Endothelial cell of umbilical vein (primary cell): ENCODE measurements at regions not wholly inside any gene's neighbourhood (a gene's known extent, or its start where the extent isn't known, plus 50 kb on each side); places are given as distances from the start of the nearest gene placed in this dataset.

Experiments used
- BruUV-seq: library from RNA; stranded (reverse); fragments of 400-500 nt; replicated peaks from 2 replicates; lab custom pipeline; 2021; lab: Mats Ljungman, UMichigan
- CTCF ChIA-PET: fragments of 300-600, 350-600 bp; sonication (Branson Sonifier 250); formaldehyde crosslinking; loops from one replicate; lab custom pipeline; 2021; ENCODE audit warnings: antibody characterized with exemption, inconsistent platforms; lab: Charles Lee
- POLR2A ChIA-PET: fragments of 300-600, 350-600 bp; sonication (Branson Sonifier 250); formaldehyde crosslinking; loops from one replicate; lab custom pipeline; 2021; ENCODE audit warnings: antibody characterized with exemption, inconsistent platforms; lab: Charles Lee
- DNase-seq: peaks from one replicate; pipeline ENCODE4 v3.0.0-alpha.2; 2011; ENCODE audit warnings: low read depth, low spot score
- FAIRE-seq: peaks from 2 replicates; lab custom pipeline; 2011; peaks lifted over from hg19 to GRCh38; lab: Jason Lieb, UNC
- H2AFZ ChIP-seq: 2 replicates; pipeline ENCODE4 v1.6.0; 2012; ENCODE audit warnings: low read depth, low read length, control low read depth, inconsistent platforms
- H3K27ac ChIP-seq: 2 replicates; pipeline ENCODE4 v1.5.1; 2011; ENCODE audit warnings: low read depth, mild to moderate bottlenecking, control low read depth, low read length, moderate library complexity; ENCODE audit not compliant: insufficient read depth
- H3K27me3 ChIP-seq, 2 experiments: 2 replicates each; pipeline versions ENCODE4 v1.6.0 to v1.6.1; 2011; ENCODE audit warnings: low read length in 2 of 2, mixed read lengths in 1 of 2; ENCODE audit not compliant: control insufficient read depth in 2 of 2, insufficient read depth in 2 of 2
- H3K36me3 ChIP-seq, 2 experiments: 2 replicates in 1 of 2; 3 replicates in 1 of 2; pipeline ENCODE4 v1.5.1; 2011; ENCODE audit warnings: low read length in 2 of 2, mild to moderate bottlenecking in 1 of 2, moderate library complexity in 1 of 2; ENCODE audit not compliant: control insufficient read depth in 2 of 2, insufficient read depth in 2 of 2; ENCODE audit errors: extremely low read depth in 1 of 2
- H3K4me1 ChIP-seq: 3 replicates; pipeline ENCODE4 v1.5.1; 2011; ENCODE audit warnings: mild to moderate bottlenecking, low read length; ENCODE audit not compliant: control insufficient read depth, insufficient read depth; ENCODE audit errors: extremely low read depth
- H3K4me2 ChIP-seq: 2 replicates; pipeline ENCODE4 v1.6.1; 2011; ENCODE audit warnings: low read length, control low read depth, mixed read lengths; ENCODE audit not compliant: insufficient read depth
- H3K4me3 ChIP-seq, 3 experiments: fragments of 200-600 bp in 1 of 3; sonication (generic), shearing (Covaris generic) in 1 of 3; replicated peaks in 1 of 3; 2 replicates each; pipeline ENCODE4 v1.5.1; 2011 to 2016; ENCODE audit warnings: control low read depth in 3 of 3, low read length in 3 of 3, mild to moderate bottlenecking in 2 of 3, inconsistent platforms in 1 of 3, low read depth in 1 of 3, moderate library complexity in 1 of 3; ENCODE audit not compliant: insufficient read depth in 1 of 3
- H3K79me2 ChIP-seq: 2 replicates; pipeline ENCODE4 v1.6.0; 2012; ENCODE audit warnings: low read length, inconsistent platforms; ENCODE audit not compliant: control insufficient read depth, insufficient read depth
- H3K9ac ChIP-seq: replicated peaks from 2 replicates; pipeline ENCODE3; 2011; ENCODE audit warnings: low read length, control low read depth; ENCODE audit not compliant: insufficient read depth; ENCODE audit errors: extremely low read depth
- H3K9me1 ChIP-seq: replicated peaks from 3 replicates; pipeline ENCODE4 v1.6.0; 2011; ENCODE audit warnings: mild to moderate bottlenecking, low read length; ENCODE audit not compliant: control insufficient read depth, insufficient read depth; ENCODE audit errors: extremely low read depth
- H3K9me3 ChIP-seq: replicated peaks from 2 replicates; pipeline ENCODE4 v1.5.1; 2012; ENCODE audit warnings: low read length, inconsistent platforms; ENCODE audit not compliant: control insufficient read depth, insufficient read depth
- H4K20me1 ChIP-seq: replicated peaks from 2 replicates; pipeline ENCODE3; 2011; ENCODE audit warnings: mild to moderate bottlenecking, low read length; ENCODE audit not compliant: control insufficient read depth, insufficient read depth; ENCODE audit errors: extremely low read depth
- CTCF ChIP-seq, 2 donors: IDR thresholded peaks; 1 replicate in 1 of 2; 2 replicates in 1 of 2; pipeline ENCODE4 v1.5.1; 2011; ENCODE audit warnings: low read length in 2 of 2, mild to moderate bottlenecking in 2 of 2, moderate library complexity in 2 of 2, control low read depth in 1 of 2, inconsistent platforms in 1 of 2, low read depth in 1 of 2; ENCODE audit not compliant: insufficient read depth in 1 of 2; ENCODE audit errors: extremely low read depth in 1 of 2
- EZH2 ChIP-seq: IDR thresholded peaks from 2 replicates; pipeline ENCODE4 v1.6.1; 2012; ENCODE audit warnings: borderline replicate concordance, low read depth, mild to moderate bottlenecking, moderate library complexity, low read length, inconsistent platforms; ENCODE audit not compliant: severe bottlenecking
- FOS ChIP-seq: IDR thresholded peaks from 2 replicates; pipeline ENCODE4 v1.6.1; 2011; ENCODE audit warnings: mild to moderate bottlenecking, low read length, moderate library complexity, borderline replicate concordance; ENCODE audit not compliant: insufficient read depth
- GATA2 ChIP-seq: IDR thresholded peaks from 2 replicates; pipeline ENCODE4 v1.7.0; 2011; ENCODE audit warnings: low read depth, mild to moderate bottlenecking, moderate library complexity, mixed read lengths, low read length; ENCODE audit not compliant: insufficient read length, insufficient read depth
- JUN ChIP-seq: IDR thresholded peaks from 2 replicates; pipeline ENCODE4 v1.6.1; 2011; ENCODE audit warnings: borderline replicate concordance, low read depth; ENCODE audit not compliant: insufficient read length, insufficient read depth
- MAX ChIP-seq: IDR thresholded peaks from 2 replicates; pipeline ENCODE4 v1.6.1; 2011; ENCODE audit not compliant: insufficient read depth, insufficient read length
- MYC ChIP-seq: IDR thresholded peaks from one replicate; pipeline ENCODE4 v1.6.1; 2011; ENCODE audit warnings: mild to moderate bottlenecking, low read depth, low read length
- POLR2A ChIP-seq: IDR thresholded peaks from 2 replicates; pipeline ENCODE4 v1.6.1; 2012; ENCODE audit warnings: low read depth, mild to moderate bottlenecking, control low read depth, low read length
- POLR2AphosphoS5 ChIP-seq: IDR thresholded peaks from 2 replicates; pipeline ENCODE4 v1.6.1; 2012; ENCODE audit warnings: low read depth, mild to moderate bottlenecking, control low read depth, low read length, moderate library complexity; ENCODE audit not compliant: insufficient read depth
- dilution Hi-C: fragments of 300-500 bp; cut with MboI; formaldehyde crosslinking; loops from one replicate; pipeline ENCODE4 v1.15.0; 2019; ENCODE audit warnings: low sequenced_read_pairs; ENCODE audit not compliant: extremely low pct_ligation_motif_present
- intact Hi-C: fragments of 100-400 bp; cut with micrococcal nuclease; formaldehyde crosslinking; loops from one replicate; pipeline ENCODE4 v1.10.0; 2022

- CTCF ChIA-PET, result no interaction called here
- no peak for FAIRE-seq
Measured at GRCh38 chr2:780002-780401, 102.8 kb upstream of the TMEM18 start.

More at GRCh38 chr2:780002-780401, 102.8 kb upstream of the TMEM18 start:
- no peaks in the 10 kb centered on the region for H3K9me1 ChIP-seq
- POLR2A ChIA-PET, result no interaction called here
- no peaks in the 10 kb centered on the region for H4K20me1 ChIP-seq
- DNase-seq, result no peak
- intact Hi-C loops, result no loop called here
- no peak overlapping the region for H3K4me2 ChIP-seq
- no peaks in the 10 kb centered on the region for H3K27me3 ChIP-seq
- dilution Hi-C loops, result no loop called here
- H3K79me2 ChIP-seq, result no peaks in the 10 kb centered on the region
- H3K27ac ChIP-seq, result no peak overlapping the region
- no peak overlapping the region for H3K9ac ChIP-seq
- BruUV-seq, result no TSS peak
- no peak overlapping the region for H2AFZ ChIP-seq
- H3K4me1 ChIP-seq, result no peaks in the 10 kb centered on the region
- H3K9me3 ChIP-seq, result peaks cover 3% of the 10 kb centered on the region
- H3K36me3 ChIP-seq, result no peaks in the 10 kb centered on the region
- TF ChIP-seq EZH2 (no peak), MAX (no peak), CTCF (IDR thresholded peaks at IDR 0.05; ENCODE audit: extremely low read depth in 1 of 2, insufficient read depth in 1 of 2, low read depth in 1 of 2, low read length in 2 of 2) (no peak), FOS (no peak), GATA2 (no peak), POLR2A (no peak), JUN (no peak), POLR2AphosphoS5 (no peak), MYC (no peak)
- no peak overlapping the region for H3K4me3 ChIP-seq
